ENCODE measurements at regions not wholly inside any gene's neighbourhood (a gene's known extent, or its start where the extent isn't known, plus 50 kb on each side); places are given as distances from the start of the nearest gene placed in this dataset.

GRCh38 chr6:141017941-141018340 lies 1114.8 kb upstream of the GJE1 start:
- no peaks in the 10 kb centered on the region for H3K9me2 ChIP-seq (replicated peaks; ENCODE audit: insufficient read depth, low read length)
- no peak overlapping the region for H3K4me3 ChIP-seq (ENCODE audit: insufficient read depth, low read length, poor library complexity, severe bottlenecking)
- H4K20me1 ChIP-seq (ENCODE audit: low read depth, low read length): no peaks in the 10 kb centered on the region
- H3K27ac ChIP-seq (ENCODE audit: low read depth, low read length): no peak overlapping the region
- H3K36me3 ChIP-seq (ENCODE audit: low read length): no peaks in the 10 kb centered on the region
- no peaks in the 10 kb centered on the region for H3K9me3 ChIP-seq (ENCODE audit: insufficient read depth, low read length)
- H3K79me2 ChIP-seq (ENCODE audit: insufficient read depth, low read length): no peaks in the 10 kb centered on the region
- H2AFZ ChIP-seq (ENCODE audit: low read depth, low read length, severe bottlenecking): no peak overlapping the region
- no peak overlapping the region for H3K4me2 ChIP-seq (ENCODE audit: low read depth, low read length, poor library complexity, severe bottlenecking)
- TF ChIP-seq CTCF (IDR thresholded peaks at IDR 0.05; ENCODE audit: insufficient read depth, low read length, poor library complexity, severe bottlenecking) (no peak), EZH2phosphoT487 (conservative IDR thresholded peaks at IDR 0.05; ENCODE audit: low read length) (no peak)
- no peaks in the 10 kb centered on the region for H3K27me3 ChIP-seq (ENCODE audit: low read length)
- no peak overlapping the region for H3K9ac ChIP-seq (ENCODE audit: low read length)
- H3F3A ChIP-seq (ENCODE audit: insufficient read depth): no peaks in the 10 kb centered on the region

GRCh38 chr6:141000917-141001316 lies 1131.8 kb upstream of the GJE1 start:
- Histone ChIP-seq H3K9me2 (replicated peaks; ENCODE audit: insufficient read depth, low read length) (no peaks in the 10 kb centered on the region), H4K20me1 (ENCODE audit: low read depth, low read length) (no peaks in the 10 kb centered on the region), H3K9me3 (ENCODE audit: insufficient read depth, low read length) (no peaks in the 10 kb centered on the region), H3K27me3 (ENCODE audit: low read length) (no peaks in the 10 kb centered on the region), H3K27ac (ENCODE audit: low read depth, low read length) (no peak overlapping the region), H3F3A (ENCODE audit: insufficient read depth) (no peaks in the 10 kb centered on the region), H3K9ac (ENCODE audit: low read length) (no peak overlapping the region), H3K4me2 (ENCODE audit: low read depth, low read length, poor library complexity, severe bottlenecking) (no peak overlapping the region), H3K79me2 (ENCODE audit: insufficient read depth, low read length) (no peaks in the 10 kb centered on the region), H3K4me3 (ENCODE audit: insufficient read depth, low read length, poor library complexity, severe bottlenecking) (no peak overlapping the region), H2AFZ (ENCODE audit: low read depth, low read length, severe bottlenecking) (no peak overlapping the region), H3K36me3 (ENCODE audit: low read length) (no peaks in the 10 kb centered on the region)
- TF ChIP-seq CTCF (IDR thresholded peaks at IDR 0.05; ENCODE audit: insufficient read depth, low read length, poor library complexity, severe bottlenecking): no peak
- no peak for TF ChIP-seq EZH2phosphoT487 (conservative IDR thresholded peaks at IDR 0.05; ENCODE audit: low read length)

- no peak for TF ChIP-seq EZH2phosphoT487 (conservative IDR thresholded peaks at IDR 0.05; ENCODE audit: low read length)
- no peak for TF ChIP-seq CTCF (IDR thresholded peaks at IDR 0.05; ENCODE audit: insufficient read depth, low read length, poor library complexity, severe bottlenecking)
- Histone ChIP-seq H4K20me1 (ENCODE audit: low read depth, low read length) (no peaks in the 10 kb centered on the region), H3K4me3 (ENCODE audit: insufficient read depth, low read length, poor library complexity, severe bottlenecking) (no peak overlapping the region), H3F3A (ENCODE audit: insufficient read depth) (no peaks in the 10 kb centered on the region), H3K27ac (ENCODE audit: low read depth, low read length) (no peak overlapping the region), H3K9ac (ENCODE audit: low read length) (no peak overlapping the region), H2AFZ (ENCODE audit: low read depth, low read length, severe bottlenecking) (no peak overlapping the region), H3K27me3 (ENCODE audit: low read length) (no peaks in the 10 kb centered on the region), H3K9me2 (replicated peaks; ENCODE audit: insufficient read depth, low read length) (no peaks in the 10 kb centered on the region), H3K9me3 (ENCODE audit: insufficient read depth, low read length) (peaks cover 6% of the 10 kb centered on the region; the same call in 1 of the 2 replicates), H3K79me2 (ENCODE audit: insufficient read depth, low read length) (no peaks in the 10 kb centered on the region), H3K36me3 (ENCODE audit: low read length) (no peaks in the 10 kb centered on the region; the same call in 1 of the 2 replicates), H3K4me2 (ENCODE audit: low read depth, low read length, poor library complexity, severe bottlenecking) (no peak overlapping the region)
These were observed 1139.2 kb upstream of the GJE1 start for GRCh38 chr6:140993515-140993914.
